Amniotic stem cell (primary cell): ENCODE measurements at regions not wholly inside any gene's neighbourhood (a gene's known extent, or its start where the extent isn't known, plus 50 kb on each side); places are given as distances from the start of the nearest gene placed in this dataset.

Experiments used
- DNase-seq: peaks from one replicate; lab custom pipeline; 2025; lab: John Stamatoyannopoulos, UW

- no peak for DNase-seq
These were observed 146.3 kb upstream of the EEPD1 start for GRCh38 chr7:36006636-36007229.

GRCh38 chr7:36010656-36011587, 142.1 kb upstream of the EEPD1 start:
- no peak for DNase-seq

GRCh38 chr7:36011588-36011965, 141.5 kb upstream of the EEPD1 start:
- DNase-seq = no peak

- no peak for DNase-seq
These were observed 139.6 kb upstream of the EEPD1 start for GRCh38 chr7:36013246-36014014.

- no peak for DNase-seq
These were observed 138.1 kb upstream of the EEPD1 start for GRCh38 chr7:36014961-36015360.

GRCh38 chr7:36015733-36016132, 137.3 kb upstream of the EEPD1 start:
- DNase-seq = no peak

GRCh38 chr7:36016648-36017047, 136.4 kb upstream of the EEPD1 start:
- DNase-seq = no peak

GRCh38 chr7:36017111-36017510, 135.9 kb upstream of the EEPD1 start:
- no peak for DNase-seq

- no peak for DNase-seq
These were observed 134.1 kb upstream of the EEPD1 start for GRCh38 chr7:36018816-36019484.

- no peak for DNase-seq
These were observed 133.5 kb upstream of the EEPD1 start for GRCh38 chr7:36019538-36019937.

GRCh38 chr7:36019980-36020379, 133.1 kb upstream of the EEPD1 start:
- DNase-seq = no peak

GRCh38 chr7:36021367-36021766, 131.7 kb upstream of the EEPD1 start:
- no peak for DNase-seq

- no peak for DNase-seq
These were observed 131.0 kb upstream of the EEPD1 start for GRCh38 chr7:36021917-36022550.

GRCh38 chr7:36023033-36023560, 130.0 kb upstream of the EEPD1 start:
- DNase-seq = no peak

GRCh38 chr7:36025190-36025589, 127.9 kb upstream of the EEPD1 start:
- no peak for DNase-seq

- no peak for DNase-seq
These were observed 123.7 kb upstream of the EEPD1 start for GRCh38 chr7:36029311-36029710.

GRCh38 chr7:36029853-36030515, 123.1 kb upstream of the EEPD1 start:
- no peak for DNase-seq

GRCh38 chr7:36032361-36032818, 120.7 kb upstream of the EEPD1 start:
- DNase-seq = no peak

- DNase-seq = no peak
These were observed 119.0 kb upstream of the EEPD1 start for GRCh38 chr7:36034020-36034419.

GRCh38 chr7:36035186-36035585, 117.9 kb upstream of the EEPD1 start:
- DNase-seq = no peak

- DNase-seq = no peak
These were observed 116.5 kb upstream of the EEPD1 start for GRCh38 chr7:36036590-36036989.
